NCI-H69 (cell line): ENCODE measurements at regions not wholly inside any gene's neighbourhood (a gene's known extent, or its start where the extent isn't known, plus 50 kb on each side); places are given as distances from the start of the nearest gene placed in this dataset.
"Not testable (repeated sequence)": the region's sequence is repeated elsewhere in the genome, so short reads cannot be mapped to it uniquely, and the experiment has no call there.

Experiments
- DNase-seq: peaks from one replicate; lab custom pipeline; 2025; lab: John Stamatoyannopoulos, UW

GRCh38 chr7:106523482-106523881 is 137.5 kb downstream of the CCDC71L start:
- DNase-seq: no peak

- no peak for DNase-seq
Measured at GRCh38 chr7:106522696-106523095, 138.3 kb downstream of the CCDC71L start.

GRCh38 chr7:106521541-106521940 is 139.4 kb downstream of the CCDC71L start:
- DNase-seq: no peak

- DNase-seq: no peak
Measured at GRCh38 chr7:106520962-106521514, 139.9 kb downstream of the CCDC71L start.

GRCh38 chr7:106518967-106519366 is 142.0 kb downstream of the CCDC71L start:
- no peak for DNase-seq

GRCh38 chr7:106518239-106518638 is 142.7 kb downstream of the CCDC71L start:
- no peak for DNase-seq

- DNase-seq: no peak
Measured at GRCh38 chr7:106517508-106517907, 143.4 kb downstream of the CCDC71L start.

GRCh38 chr7:106515321-106515720 is 145.6 kb downstream of the CCDC71L start:
- no peak for DNase-seq

- no peak for DNase-seq
Measured at GRCh38 chr7:106514881-106515280, 146.1 kb downstream of the CCDC71L start.

GRCh38 chr7:106512217-106512616 is 148.7 kb downstream of the CCDC71L start:
- DNase-seq: no peak

GRCh38 chr7:106504645-106505044 is 156.3 kb downstream of the CCDC71L start:
- DNase-seq: no peak

- DNase-seq: no peak
Measured at GRCh38 chr7:106504207-106504606, 156.8 kb downstream of the CCDC71L start.

GRCh38 chr7:106503626-106504025 is 157.3 kb downstream of the CCDC71L start:
- DNase-seq: no peak

GRCh38 chr7:106501605-106502580 is 159.1 kb downstream of the CCDC71L start:
- DNase-seq: no peak

GRCh38 chr7:106499897-106500296 is 161.1 kb downstream of the CCDC71L start:
- no peak for DNase-seq

GRCh38 chr7:106498005-106498404 is 163.0 kb downstream of the CCDC71L start:
- DNase-seq: not testable (repeated sequence)

- peak; percentile 67 for DNase-seq
Measured at GRCh38 chr7:106493041-106493731, 167.8 kb downstream of the CCDC71L start.

- DNase-seq: no peak
Measured at GRCh38 chr7:106488465-106488864, 172.5 kb downstream of the CCDC71L start.

- no peak for DNase-seq
Measured at GRCh38 chr7:106487892-106488291, 173.1 kb downstream of the CCDC71L start.

GRCh38 chr7:106486331-106486730 is 174.6 kb downstream of the CCDC71L start:
- no peak for DNase-seq

GRCh38 chr7:106485919-106486318 is 175.0 kb downstream of the CCDC71L start:
- DNase-seq: no peak

- no peak for DNase-seq
Measured at GRCh38 chr7:106485031-106485551, 175.9 kb downstream of the CCDC71L start.

GRCh38 chr7:106484562-106484961 is 176.4 kb downstream of the CCDC71L start:
- no peak for DNase-seq
